HG03460 (cell line): ENCODE measurements at regions not wholly inside any gene's neighbourhood (a gene's known extent, or its start where the extent isn't known, plus 50 kb on each side); places are given as distances from the start of the nearest gene placed in this dataset.

Experiments
- ATAC-seq: cut with Tn5 transposase; IDR thresholded peaks from one replicate; pipeline ENCODE4 v1.9.1; 2021; ENCODE audit not compliant: unreplicated experiment

GRCh38 chr4:177681902-177682301, 239.7 kb upstream of the AGA start:
- no peak for ATAC-seq

DNA sequence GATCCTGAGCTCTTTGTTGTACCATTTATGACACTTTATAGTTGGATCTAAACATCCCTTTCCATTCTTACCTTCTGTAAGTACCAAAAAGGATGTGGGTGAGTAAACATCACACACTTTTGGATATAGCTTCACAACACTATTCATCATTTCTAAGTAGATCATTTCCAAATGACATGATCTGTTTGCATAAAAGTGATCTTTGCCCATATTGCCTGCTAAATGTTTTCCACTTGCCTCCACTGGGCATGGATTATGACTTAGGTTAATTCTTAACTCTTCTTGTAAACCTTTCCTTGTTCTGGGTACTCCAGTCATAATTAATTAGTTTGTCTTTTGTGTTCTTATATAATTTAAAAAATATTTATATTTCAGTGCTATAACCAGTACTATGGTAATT, 244.9 kb upstream of the AGA start:
- ATAC-seq = no peak

DNA sequence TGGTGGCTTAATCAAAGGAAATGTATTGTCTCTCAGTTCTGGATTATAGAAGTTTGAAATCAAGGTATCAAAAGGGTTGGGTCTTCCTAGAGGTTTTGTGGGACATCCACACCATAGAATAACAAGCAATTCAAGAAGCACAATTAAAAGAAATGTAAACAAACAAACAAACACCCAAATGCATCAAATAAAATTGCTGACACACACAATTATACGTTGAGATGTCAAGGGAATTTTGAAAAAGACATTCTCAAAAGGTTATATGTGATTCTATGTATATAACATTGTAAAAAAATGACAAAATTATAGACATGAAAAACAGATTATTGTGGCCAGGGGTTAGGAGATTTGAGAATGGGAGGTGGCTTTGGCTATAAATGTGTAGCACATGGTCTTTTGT, 250.7 kb upstream of the AGA start:
- ATAC-seq = no peak

GRCh38 chr4:177696438-177696966, 254.3 kb upstream of the AGA start:
- ATAC-seq = no peak

DNA sequence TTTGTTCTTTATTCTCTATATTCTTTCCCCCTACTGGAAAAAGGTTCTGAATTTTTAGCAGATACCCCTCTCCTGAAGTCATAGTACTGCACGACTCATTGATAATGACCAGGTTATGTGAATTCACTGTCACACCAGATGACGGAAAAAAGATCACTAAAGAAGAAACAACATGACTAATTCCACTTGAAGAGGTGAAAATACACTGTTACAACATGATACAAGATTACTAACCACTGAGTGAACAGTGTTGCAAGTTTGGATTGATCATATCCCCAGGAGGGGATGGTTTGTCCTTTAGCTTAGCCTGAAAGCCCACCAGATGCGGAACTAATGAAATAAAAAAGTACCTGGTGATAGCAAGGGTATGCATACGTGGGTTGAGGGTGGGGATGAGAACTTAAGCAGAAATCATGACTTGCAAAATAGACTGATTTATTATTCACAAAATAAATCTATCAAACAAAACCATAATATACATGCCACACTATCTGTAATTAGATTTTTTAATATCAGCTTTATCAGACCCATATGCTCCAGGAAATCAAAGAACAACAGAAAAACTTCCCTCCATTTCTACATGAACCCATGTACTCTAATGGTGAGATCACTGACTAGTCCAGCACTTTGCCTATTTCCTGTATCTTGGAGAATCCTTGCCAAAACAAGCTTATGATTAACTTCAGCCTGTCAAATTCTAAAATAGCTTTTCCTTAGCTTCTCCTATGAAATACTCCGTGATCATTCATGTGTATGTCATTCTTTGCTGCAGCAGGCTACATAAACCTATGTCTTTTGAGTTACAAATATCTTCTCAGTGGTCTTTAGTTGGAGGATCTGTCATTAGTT, 257.4 kb upstream of the AGA start:
- ATAC-seq = no peak

DNA sequence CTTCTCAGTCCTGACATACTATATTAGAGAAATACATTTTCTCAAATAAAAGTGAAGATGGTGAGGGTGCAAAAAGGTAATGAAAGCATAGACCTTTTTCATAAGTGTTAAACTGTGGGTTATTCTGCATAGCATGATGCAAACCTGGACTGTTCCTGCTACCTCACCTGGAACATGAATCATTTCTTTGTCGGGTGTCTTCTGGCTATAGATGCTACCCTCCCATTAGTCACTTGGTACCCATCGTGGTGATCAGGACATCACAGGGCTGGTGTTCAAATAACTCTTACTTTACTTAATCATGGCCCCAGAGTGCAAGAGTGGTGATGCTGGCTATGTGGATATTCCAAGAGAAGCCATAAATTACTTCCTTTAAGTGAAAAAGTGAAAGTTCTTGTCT, 264.7 kb upstream of the AGA start:
- no peak for ATAC-seq

GRCh38 chr4:177713454-177713853, 271.2 kb upstream of the AGA start:
- no peak for ATAC-seq

DNA sequence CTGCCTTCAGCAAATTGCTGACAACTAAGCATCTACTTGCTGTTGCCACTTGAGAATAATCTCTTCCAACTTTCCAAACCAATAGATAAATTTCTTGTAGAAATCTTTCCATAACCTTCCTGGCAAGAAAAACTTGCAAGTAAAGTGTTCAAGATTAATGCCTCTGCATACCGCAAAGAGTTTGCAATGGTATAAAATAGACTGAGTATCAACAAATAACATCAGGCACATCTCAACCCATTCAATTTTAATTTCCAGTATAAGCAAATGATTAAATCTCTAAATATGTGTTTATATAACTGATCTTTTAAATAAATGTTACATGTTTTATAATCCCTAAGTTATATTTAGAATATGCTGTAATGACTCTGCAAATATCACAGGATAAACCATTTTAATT, 275.2 kb upstream of the AGA start:
- no peak for ATAC-seq

DNA sequence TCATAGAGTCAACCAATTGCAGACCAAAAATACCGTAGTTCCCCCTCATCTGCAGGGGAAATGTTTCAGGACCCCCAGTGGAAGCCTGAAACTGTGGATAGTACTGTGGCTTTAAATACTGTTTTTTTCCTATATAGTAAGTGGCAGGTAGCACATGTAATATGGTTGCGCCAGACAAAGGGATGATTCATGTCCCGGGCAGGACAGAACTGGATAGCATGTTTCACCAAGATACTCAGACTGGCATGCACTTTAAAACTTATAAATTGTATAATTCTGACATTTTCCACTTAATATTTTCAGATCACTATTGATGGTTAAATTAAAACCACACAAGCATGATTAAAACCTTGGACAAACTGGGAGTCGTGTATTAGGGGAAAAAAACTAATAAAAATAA, 276.3 kb upstream of the AGA start:
- no peak for ATAC-seq

DNA sequence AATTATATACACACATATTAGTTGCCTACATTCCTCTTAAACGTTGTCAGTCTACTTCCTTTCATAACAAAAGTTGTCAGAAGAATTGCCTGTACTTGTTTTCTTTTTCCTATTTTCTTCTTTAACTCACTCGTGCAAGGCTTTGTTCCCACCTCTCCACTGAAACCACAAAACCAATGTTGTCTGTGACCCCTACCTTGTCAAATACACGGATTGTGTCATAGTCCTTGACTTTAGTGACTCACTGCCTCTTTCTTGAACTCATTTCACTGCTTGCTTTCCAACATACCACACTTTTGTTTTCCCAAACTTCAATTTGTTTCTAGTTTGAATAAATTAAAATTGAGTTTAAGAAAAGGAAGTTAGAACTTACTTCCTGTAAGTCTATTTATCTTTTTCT, 283.9 kb upstream of the AGA start:
- ATAC-seq = no peak

DNA sequence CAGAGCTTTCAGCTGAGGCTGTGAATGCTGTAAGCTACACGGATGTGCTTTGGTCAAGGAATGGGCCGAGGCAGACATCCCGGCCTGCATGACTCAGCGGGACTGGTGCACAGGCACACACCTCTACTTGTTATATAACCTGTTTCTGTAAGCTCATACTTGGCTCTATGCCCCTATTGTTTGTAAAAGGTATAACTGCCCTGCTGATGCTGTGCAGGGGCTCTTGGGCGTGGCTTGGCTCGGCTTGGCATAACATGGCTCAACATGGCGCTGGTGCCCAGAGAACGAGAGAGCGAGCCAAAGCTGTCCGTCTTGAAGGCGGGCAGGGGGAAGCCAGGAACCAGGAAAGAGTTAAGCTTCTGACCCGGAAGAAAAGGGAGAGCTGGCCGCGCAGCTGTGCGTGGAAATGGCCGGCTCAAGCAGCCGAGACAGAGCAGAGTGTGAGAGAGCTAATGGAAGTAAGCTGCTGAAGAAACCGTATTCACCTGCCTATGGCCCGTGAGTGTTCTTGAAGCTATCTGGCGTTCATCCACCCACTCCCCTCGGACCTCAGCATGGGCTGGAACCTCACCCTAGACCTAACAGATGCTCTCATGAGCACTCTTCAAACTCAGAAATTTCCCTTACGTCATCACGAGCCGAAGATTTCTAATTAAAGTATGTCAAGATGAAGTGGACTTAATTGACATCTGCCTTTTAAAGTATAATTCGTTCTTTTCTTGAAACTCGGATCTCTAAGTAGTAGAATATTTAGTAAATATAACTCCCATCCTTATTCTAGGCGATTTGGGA, 286.3 kb upstream of the AGA start:
- no peak for ATAC-seq

- no peak for ATAC-seq
Observed at GRCh38 chr4:177729681-177730080, 287.4 kb upstream of the AGA start.

DNA sequence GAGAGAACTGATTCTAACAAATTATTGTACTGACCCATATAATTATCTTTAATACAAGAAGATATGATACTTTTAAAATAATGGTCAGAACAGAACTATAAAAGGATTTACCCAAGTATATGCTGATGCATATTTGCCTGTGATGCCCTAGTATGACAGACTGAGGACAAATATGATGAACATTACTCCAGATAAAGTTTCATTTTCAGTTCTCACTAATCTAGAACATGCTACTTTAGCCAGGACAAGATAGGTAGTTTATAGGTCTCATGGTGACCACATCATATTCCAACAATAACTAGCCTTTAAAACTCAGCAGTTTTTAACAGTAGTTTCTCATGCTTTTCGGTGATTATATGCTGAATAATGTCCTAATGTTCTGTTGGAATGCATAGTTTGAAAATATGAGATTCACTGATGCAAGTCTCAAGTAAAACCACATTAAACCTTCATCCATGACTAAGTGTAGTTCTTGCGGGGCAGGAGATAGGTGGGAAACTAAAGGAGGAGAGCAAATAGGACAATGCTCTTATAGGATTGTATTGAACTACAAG, 295.2 kb upstream of the AGA start:
- ATAC-seq = no peak

DNA sequence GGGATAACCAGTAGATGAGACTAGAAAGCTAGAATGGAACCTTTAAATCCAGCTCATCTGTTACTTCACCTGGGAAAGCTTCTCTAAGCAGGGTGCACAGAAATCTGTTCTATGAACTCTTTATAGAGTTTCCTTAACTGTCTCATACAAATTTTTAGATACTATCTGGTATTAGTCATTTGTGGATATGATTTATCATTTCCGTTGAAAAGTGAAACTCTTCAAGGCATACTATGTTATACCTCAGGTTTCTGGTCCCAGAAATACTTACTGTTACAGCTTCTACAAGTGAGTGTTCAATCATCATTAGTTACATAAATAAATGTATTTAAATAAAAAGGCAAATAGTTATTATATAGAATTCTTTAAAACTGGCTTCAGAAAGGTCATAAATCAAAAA, 298.3 kb upstream of the AGA start:
- no peak for ATAC-seq

DNA sequence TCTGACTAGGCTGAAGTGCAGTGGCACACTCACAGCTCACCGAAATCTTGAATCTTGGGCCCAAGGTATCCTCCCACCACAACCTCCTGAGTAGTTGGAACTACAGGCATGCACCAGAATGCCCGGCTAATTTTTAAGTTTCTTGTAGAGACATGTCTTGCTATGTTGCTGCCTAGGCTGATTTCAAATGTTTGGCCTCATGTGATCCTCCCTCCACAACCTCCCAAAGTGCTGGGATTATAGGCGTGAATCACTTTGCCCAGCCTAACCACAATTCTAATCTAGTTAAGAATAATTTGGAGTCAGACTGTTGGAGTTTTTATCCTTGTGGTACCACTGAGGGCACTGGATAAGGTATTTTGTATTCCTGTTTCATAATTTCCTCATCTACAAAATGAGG, 317.5 kb upstream of the AGA start:
- ATAC-seq = no peak

DNA sequence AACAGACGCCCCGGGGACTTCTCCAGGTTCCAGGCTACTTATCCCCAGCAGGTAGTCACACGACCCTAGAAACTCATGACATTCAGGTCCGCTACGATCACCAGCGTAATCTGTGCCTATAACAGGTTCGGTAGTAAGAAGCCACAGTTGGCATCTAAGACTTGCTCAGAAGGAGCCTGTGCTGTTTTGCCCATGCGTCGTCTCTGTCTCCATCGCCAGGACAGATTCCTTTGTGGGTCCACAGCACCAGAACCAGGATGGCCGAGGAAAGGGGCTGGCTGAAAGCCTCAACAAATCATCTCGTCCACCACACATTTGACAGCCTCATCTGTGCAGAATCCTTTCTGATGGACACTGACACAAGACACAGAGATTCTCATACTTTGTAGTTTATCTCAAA, 319.5 kb upstream of the AGA start:
- ATAC-seq = no peak

- ATAC-seq = no peak
Observed at GRCh38 chr4:177769155-177769554, 326.9 kb upstream of the AGA start.

- no peak for ATAC-seq
Observed at GRCh38 chr4:177770776-177771175, 328.5 kb upstream of the AGA start.

- no peak for ATAC-seq
Observed at GRCh38 chr4:177771645-177772044, 329.4 kb upstream of the AGA start.

DNA sequence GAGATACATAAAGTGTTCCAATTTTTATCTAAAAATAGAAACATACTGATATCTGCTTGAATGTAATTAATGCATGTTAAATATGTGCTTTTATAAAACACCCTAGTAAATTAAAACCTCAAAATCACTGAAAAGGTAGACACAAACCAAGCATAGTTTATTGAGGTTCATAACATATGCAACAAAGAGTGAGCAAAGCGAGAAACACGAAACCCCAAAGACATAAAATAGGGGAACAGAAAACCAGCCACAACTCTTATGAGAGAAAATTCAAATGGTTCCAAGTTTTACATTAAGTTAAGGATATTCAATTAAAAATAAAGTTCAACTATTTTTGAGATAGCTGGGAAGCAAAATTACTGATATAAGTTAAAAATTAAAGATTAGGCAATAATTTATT, 336.4 kb upstream of the AGA start:
- no peak for ATAC-seq

GRCh38 chr4:177785000-177785399, 342.8 kb upstream of the AGA start:
- ATAC-seq = no peak

DNA sequence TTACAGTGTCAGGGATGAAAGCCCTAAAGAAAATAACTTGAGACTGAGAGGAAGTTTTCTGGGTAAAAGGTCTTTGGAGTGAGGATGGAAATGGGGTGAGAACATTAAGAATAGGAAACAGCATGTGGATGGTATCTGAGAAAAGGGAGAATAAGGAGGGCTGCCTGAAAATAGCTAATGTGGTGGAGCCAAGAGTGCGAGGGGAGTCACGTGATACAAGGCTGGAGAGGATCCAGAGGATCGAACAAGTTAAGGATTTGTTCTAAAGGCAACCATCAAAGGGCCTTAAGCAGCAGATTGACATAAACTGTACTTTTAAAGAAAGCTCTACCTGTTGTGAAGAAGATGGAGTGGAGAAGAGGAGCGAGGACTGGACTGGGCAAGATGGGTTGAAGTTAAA, 347.4 kb upstream of the AGA start:
- ATAC-seq = no peak
